Fibroblast of lung (primary cell): ENCODE measurements at regions not wholly inside any gene's neighbourhood (a gene's known extent, or its start where the extent isn't known, plus 50 kb on each side); places are given as distances from the start of the nearest gene placed in this dataset.

Experiments
- EZH2 ChIP-seq: IDR thresholded peaks from 2 replicates; pipeline ENCODE4 v1.5.1; 2012; ENCODE audit warnings: low read length, control low read depth, mild to moderate bottlenecking; ENCODE audit errors: missing control alignments
- TF ChIP-seq, protein P1 (sequence below), 2 donors: IDR thresholded peaks in 1 of 2; conservative IDR thresholded peaks in 1 of 2; 1 replicate in 1 of 2; 2 replicates in 1 of 2; pipeline ENCODE4 v1.5.1; 2011 to 2012; ENCODE audit warnings: low read length in 2 of 2, control low read depth in 1 of 2, inconsistent platforms in 1 of 2, low read depth in 1 of 2, mild to moderate bottlenecking in 1 of 2

DNA sequence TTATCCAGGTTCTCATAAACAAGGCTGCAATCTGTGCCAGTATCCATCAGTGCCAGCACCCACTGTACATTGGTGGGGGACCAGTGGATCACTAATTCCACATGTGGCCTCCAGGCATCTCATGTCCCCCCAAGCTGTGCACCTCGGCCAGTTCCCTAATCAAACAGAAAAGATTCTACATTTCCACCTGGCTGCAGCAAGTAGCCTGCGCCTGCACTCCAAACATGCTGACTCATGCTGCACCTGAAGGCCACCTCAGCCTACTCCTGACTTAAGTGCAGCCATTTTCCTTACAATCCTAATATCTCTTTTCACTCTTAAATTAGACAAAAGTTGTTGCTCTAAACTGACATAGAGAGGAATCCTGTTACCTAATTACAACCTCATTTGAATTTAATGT is 729.4 kb upstream of the MIR17HG start:
- TF ChIP-seq, protein P1, sequence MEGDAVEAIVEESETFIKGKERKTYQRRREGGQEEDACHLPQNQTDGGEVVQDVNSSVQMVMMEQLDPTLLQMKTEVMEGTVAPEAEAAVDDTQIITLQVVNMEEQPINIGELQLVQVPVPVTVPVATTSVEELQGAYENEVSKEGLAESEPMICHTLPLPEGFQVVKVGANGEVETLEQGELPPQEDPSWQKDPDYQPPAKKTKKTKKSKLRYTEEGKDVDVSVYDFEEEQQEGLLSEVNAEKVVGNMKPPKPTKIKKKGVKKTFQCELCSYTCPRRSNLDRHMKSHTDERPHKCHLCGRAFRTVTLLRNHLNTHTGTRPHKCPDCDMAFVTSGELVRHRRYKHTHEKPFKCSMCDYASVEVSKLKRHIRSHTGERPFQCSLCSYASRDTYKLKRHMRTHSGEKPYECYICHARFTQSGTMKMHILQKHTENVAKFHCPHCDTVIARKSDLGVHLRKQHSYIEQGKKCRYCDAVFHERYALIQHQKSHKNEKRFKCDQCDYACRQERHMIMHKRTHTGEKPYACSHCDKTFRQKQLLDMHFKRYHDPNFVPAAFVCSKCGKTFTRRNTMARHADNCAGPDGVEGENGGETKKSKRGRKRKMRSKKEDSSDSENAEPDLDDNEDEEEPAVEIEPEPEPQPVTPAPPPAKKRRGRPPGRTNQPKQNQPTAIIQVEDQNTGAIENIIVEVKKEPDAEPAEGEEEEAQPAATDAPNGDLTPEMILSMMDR (conservative IDR thresholded peaks at IDR 0.05 in 1 of 2, IDR thresholded peaks at IDR 0.05 in 1 of 2; ENCODE audit: low read depth in 1 of 2, low read length in 2 of 2) = no peak
- TF ChIP-seq EZH2 = no peak
